Uterus (tissue), 3 donors: ENCODE measurements at regions not wholly inside any gene's neighbourhood (a gene's known extent, or its start where the extent isn't known, plus 50 kb on each side); places are given as distances from the start of the nearest gene placed in this dataset.

Experiments used
- DNase-seq, 2 donors: peaks; one replicate each; pipeline ENCODE4 v3.0.0-alpha.2; 2019 to 2020
- H3K27ac ChIP-seq, 2 donors: fragments of 200-600 bp; sonication (generic); 1 replicate in 1 of 2; 2 replicates in 1 of 2; pipeline ENCODE4 v1.5.1; 2016 to 2018
- H3K27me3 ChIP-seq, 2 donors: fragments of 200-600 bp; sonication (generic); one replicate each; pipeline ENCODE4 v1.5.1; 2018 to 2019; ENCODE audit warnings: control low read depth in 1 of 2
- H3K36me3 ChIP-seq, 2 donors: fragments of 200-600 bp; sonication (generic); one replicate each; pipeline ENCODE4 v1.5.1; 2019; ENCODE audit warnings: control low read depth in 1 of 2
- H3K4me1 ChIP-seq, 2 donors: fragments of 200-600 bp; sonication (generic); one replicate each; pipeline ENCODE4 v1.5.1; 2018 to 2019; ENCODE audit warnings: control low read depth in 1 of 2
- H3K4me3 ChIP-seq, 2 donors: fragments of 200-600 bp; sonication (generic); 1 replicate in 1 of 2; 2 replicates in 1 of 2; pipeline ENCODE4 v1.5.1; 2018 to 2019; ENCODE audit warnings: mild to moderate bottlenecking in 1 of 2
- H3K9me3 ChIP-seq, 2 donors: fragments of 200-600 bp; sonication (generic); one replicate each; pipeline ENCODE4 v1.5.1; 2019; ENCODE audit warnings: control low read depth in 1 of 2
- CTCF ChIP-seq, 4 experiments: fragments of 200-600 bp in 2 of 4; fragments of 450-650 bp in 2 of 4; sonication (generic) in 2 of 4; IDR thresholded peaks; one replicate each; pipeline ENCODE4 v1.5.1; 2016 to 2019; ENCODE audit warnings: antibody characterized with exemption in 4 of 4, mild to moderate bottlenecking in 2 of 4, moderate library complexity in 1 of 4
- POLR2A ChIP-seq, 2 donors: fragments of 450-650 bp; IDR thresholded peaks; one replicate each; pipeline ENCODE4 v1.6.1; 2016; ENCODE audit warnings: antibody characterized with exemption in 2 of 2, mild to moderate bottlenecking in 1 of 2, moderate library complexity in 1 of 2
- intact Hi-C: fragments of 100-400 bp; cut with DNase I; formaldehyde crosslinking; loops from one replicate; pipeline ENCODE4 v1.15.1; 2023; ENCODE audit warnings: low total_unique reads
- donor health status: DM: yes; HTN: yes; CAD: no.

GRCh38 chr2:19580830-19581229 is 222.4 kb upstream of the OSR1 start:
- Histone ChIP-seq H3K4me1 (no peaks in the 10 kb centered on the region), H3K36me3 (no peaks in the 10 kb centered on the region), H3K27ac (no peak overlapping the region), H3K4me3 (no peak overlapping the region), H3K27me3 (no peaks in the 10 kb centered on the region), H3K9me3 (no peaks in the 10 kb centered on the region)
- TF ChIP-seq CTCF (IDR thresholded peaks at IDR 0.05) = no peak
- no peak for TF ChIP-seq POLR2A (IDR thresholded peaks at IDR 0.05)
- intact Hi-C loops = no loop called here
- no peak for DNase-seq

- H3K36me3 ChIP-seq = no peaks in the 10 kb centered on the region
- intact Hi-C loops = no loop called here
- H3K9me3 ChIP-seq = no peaks in the 10 kb centered on the region
- no peak overlapping the region for H3K27ac ChIP-seq
- no peaks in the 10 kb centered on the region for H3K27me3 ChIP-seq
- no peak overlapping the region for H3K4me3 ChIP-seq
- H3K4me1 ChIP-seq = no peaks in the 10 kb centered on the region
- TF ChIP-seq POLR2A (IDR thresholded peaks at IDR 0.05) = no peak
- DNase-seq = no peak
Measured at GRCh38 chr2:19580264-19580663, 221.8 kb upstream of the OSR1 start.

- Histone ChIP-seq H3K4me3 (no peak overlapping the region), H3K9me3 (no peaks in the 10 kb centered on the region), H3K27me3 (no peaks in the 10 kb centered on the region), H3K36me3 (no peaks in the 10 kb centered on the region), H3K4me1 (no peaks in the 10 kb centered on the region), H3K27ac (no peak overlapping the region)
- intact Hi-C loops = no loop called here
- TF ChIP-seq POLR2A (IDR thresholded peaks at IDR 0.05) (no peak), CTCF (IDR thresholded peaks at IDR 0.05) (no peak)
- DNase-seq = no peak
Measured at GRCh38 chr2:19579461-19579860, 221.0 kb upstream of the OSR1 start.

- no peak for DNase-seq
- Histone ChIP-seq H3K36me3 (no peaks in the 10 kb centered on the region), H3K9me3 (no peaks in the 10 kb centered on the region), H3K4me1 (no peaks in the 10 kb centered on the region), H3K27ac (no peak overlapping the region), H3K27me3 (no peaks in the 10 kb centered on the region), H3K4me3 (no peak overlapping the region)
- intact Hi-C loops = no loop called here
- TF ChIP-seq POLR2A (IDR thresholded peaks at IDR 0.05) = no peak
- TF ChIP-seq CTCF (IDR thresholded peaks at IDR 0.05) = no peak
Measured at GRCh38 chr2:19577723-19578122, 219.3 kb upstream of the OSR1 start.

GRCh38 chr2:19576411-19576810 is 218.0 kb upstream of the OSR1 start:
- no peaks in the 10 kb centered on the region for H3K36me3 ChIP-seq
- no peak for TF ChIP-seq POLR2A (IDR thresholded peaks at IDR 0.05)
- TF ChIP-seq CTCF (IDR thresholded peaks at IDR 0.05) = no peak
- H3K4me1 ChIP-seq = no peaks in the 10 kb centered on the region
- no peaks in the 10 kb centered on the region for H3K27me3 ChIP-seq
- no peak for DNase-seq
- H3K4me3 ChIP-seq = no peak overlapping the region
- H3K27ac ChIP-seq = no peak overlapping the region
- H3K9me3 ChIP-seq = no peaks in the 10 kb centered on the region
- intact Hi-C loops = no loop called here

GRCh38 chr2:19575641-19576040 is 217.2 kb upstream of the OSR1 start:
- intact Hi-C loops = no loop called here

More at GRCh38 chr2:19575641-19576040, 217.2 kb upstream of the OSR1 start:
- Histone ChIP-seq H3K4me1 (no peaks in the 10 kb centered on the region), H3K4me3 (no peak overlapping the region), H3K9me3 (no peaks in the 10 kb centered on the region), H3K36me3 (no peaks in the 10 kb centered on the region), H3K27me3 (no peaks in the 10 kb centered on the region), H3K27ac (no peak overlapping the region)
- TF ChIP-seq POLR2A (IDR thresholded peaks at IDR 0.05) (no peak), CTCF (IDR thresholded peaks at IDR 0.05) (no peak)
- DNase-seq = no peak
